Left renal pelvis (tissue), 4 donors: ENCODE measurements at regions not wholly inside any gene's neighbourhood (a gene's known extent, or its start where the extent isn't known, plus 50 kb on each side); places are given as distances from the start of the nearest gene placed in this dataset.

Source experiments
- DNase-seq, 4 donors: peaks; one replicate each; pipeline ENCODE4 v3.0.0-alpha.2; 2013; ENCODE audit warnings: low read depth in 4 of 4, low spot score in 3 of 4

- DNase-seq, result no peak
Observed at GRCh38 chr4:131084997-131085396, 1989.0 kb downstream of the C4orf33 start.

GRCh38 chr4:131091896-131092295 lies 1995.9 kb downstream of the C4orf33 start:
- peak in 3 of 4 donors; percentile 6 to 16 (median 11) for DNase-seq

- no peak for DNase-seq
Observed at GRCh38 chr4:131093303-131093702, 1997.4 kb downstream of the C4orf33 start.

- no peak for DNase-seq
Observed at GRCh38 chr4:131098976-131099375, 2003.0 kb downstream of the C4orf33 start.

- no peak for DNase-seq
Observed at GRCh38 chr4:131113273-131113672, 2017.3 kb downstream of the C4orf33 start.

- no peak for DNase-seq
Observed at GRCh38 chr4:131113704-131114103, 2017.8 kb downstream of the C4orf33 start.

- no peak for DNase-seq
Observed at GRCh38 chr4:131119661-131120060, 2023.7 kb downstream of the C4orf33 start.

GRCh38 chr4:131137196-131137595 lies 2011.9 kb upstream of the PCDH10 start:
- DNase-seq, result no peak

- DNase-seq, result no peak
Observed at GRCh38 chr4:131159261-131159660, 1989.8 kb upstream of the PCDH10 start.

GRCh38 chr4:131192318-131192717 lies 1956.8 kb upstream of the PCDH10 start:
- DNase-seq, result no peak

GRCh38 chr4:131207589-131207988 lies 1941.5 kb upstream of the PCDH10 start:
- DNase-seq, result no peak

GRCh38 chr4:131248314-131248713 lies 1900.8 kb upstream of the PCDH10 start:
- no peak for DNase-seq

GRCh38 chr4:131251321-131251720 lies 1897.8 kb upstream of the PCDH10 start:
- no peak for DNase-seq

- DNase-seq, result no peak
Observed at GRCh38 chr4:131257241-131257640, 1891.9 kb upstream of the PCDH10 start.

- no peak for DNase-seq
Observed at GRCh38 chr4:131258361-131258760, 1890.7 kb upstream of the PCDH10 start.

- DNase-seq, result no peak
Observed at GRCh38 chr4:131288441-131288840, 1860.7 kb upstream of the PCDH10 start.

- no peak for DNase-seq
Observed at GRCh38 chr4:131296192-131296591, 1852.9 kb upstream of the PCDH10 start.

- no peak for DNase-seq
Observed at GRCh38 chr4:131302108-131302507, 1847.0 kb upstream of the PCDH10 start.

GRCh38 chr4:131304686-131305085 lies 1844.4 kb upstream of the PCDH10 start:
- no peak for DNase-seq

- no peak for DNase-seq
Observed at GRCh38 chr4:131309628-131310027, 1839.5 kb upstream of the PCDH10 start.

GRCh38 chr4:131316086-131316485 lies 1833.0 kb upstream of the PCDH10 start:
- no peak for DNase-seq

GRCh38 chr4:131337936-131338335 lies 1811.2 kb upstream of the PCDH10 start:
- DNase-seq, result no peak

GRCh38 chr4:131339137-131339536 lies 1810.0 kb upstream of the PCDH10 start:
- no peak for DNase-seq

GRCh38 chr4:131344761-131345160 lies 1804.3 kb upstream of the PCDH10 start:
- no peak for DNase-seq
